SK-N-MC (cell line): ENCODE measurements at regions not wholly inside any gene's neighbourhood (a gene's known extent, or its start where the extent isn't known, plus 50 kb on each side); places are given as distances from the start of the nearest gene placed in this dataset.

Experiments
- DNase-seq: peaks from one replicate; pipeline ENCODE4 v3.0.0-alpha.2; 2011; ENCODE audit warnings: low read depth, low spot score
- H3K27ac ChIP-seq: fragments of 200-600 bp; sonication (generic); 2 replicates; pipeline ENCODE4 v1.5.1; 2016; ENCODE audit warnings: mixed run types
- H3K36me3 ChIP-seq: fragments of 200-600 bp; sonication (generic); 2 replicates; pipeline ENCODE4 v1.6.1; 2017; ENCODE audit warnings: antibody characterized with exemption, low read length, mixed read lengths; ENCODE audit not compliant: insufficient read depth
- H3K4me3 ChIP-seq: fragments of 200-600 bp; sonication (generic); 2 replicates; pipeline ENCODE4 v1.5.1; 2016
- H3K9ac ChIP-seq: fragments of 200-600 bp; sonication (generic); 2 replicates; pipeline ENCODE4 v1.8.0; 2017; ENCODE audit warnings: mixed run types, mixed read lengths; ENCODE audit not compliant: insufficient read length
- H3K9me3 ChIP-seq: fragments of 200-600 bp; sonication (generic); 2 replicates; pipeline ENCODE4 v1.6.1; 2017; ENCODE audit warnings: low read depth, mild to moderate bottlenecking, antibody characterized with exemption, low read length, moderate library complexity, mixed read lengths
- EZH2 ChIP-seq: fragments of 200-600 bp; sonication (generic); IDR thresholded peaks from one replicate; pipeline ENCODE4 v1.6.1; 2017; ENCODE audit warnings: antibody characterized with exemption
- FOXP2 ChIP-seq: optimal IDR thresholded peaks from 2 replicates; pipeline ENCODE3; 2011; ENCODE audit warnings: mild to moderate bottlenecking, moderate library complexity; ENCODE audit not compliant: insufficient read depth; ENCODE audit errors: extremely low read length, control extremely low read depth
- POLR2AphosphoS5 ChIP-seq: IDR thresholded peaks from 2 replicates; pipeline ENCODE4 v1.6.1; 2012; ENCODE audit warnings: mild to moderate bottlenecking, low read depth, low read length, borderline replicate concordance

DNA sequence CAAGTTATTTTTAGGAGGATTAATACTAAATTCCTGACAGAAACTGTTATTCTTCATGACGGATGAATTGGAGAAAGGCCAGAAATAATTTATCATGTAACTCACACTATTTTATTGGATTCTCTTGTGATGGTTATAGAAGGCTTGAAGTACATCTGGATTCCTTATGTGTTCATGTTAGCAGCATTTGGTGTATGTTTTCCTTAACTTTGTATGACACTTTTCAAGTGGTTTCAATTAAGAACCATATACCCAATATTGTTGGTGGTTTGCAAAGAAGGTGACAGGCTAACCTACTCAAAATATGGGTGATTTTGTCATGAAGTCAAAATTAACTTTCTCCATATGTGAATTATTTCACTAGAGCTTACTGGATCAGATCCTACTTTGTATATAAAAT lies 532.2 kb upstream of the CNTNAP2 start:
- Histone ChIP-seq H3K27ac (no peak overlapping the region), H3K36me3 (no peaks in the 10 kb centered on the region), H3K4me3 (no peak overlapping the region), H3K9ac (no peak overlapping the region), H3K9me3 (no peaks in the 10 kb centered on the region)
- TF ChIP-seq POLR2AphosphoS5, result no peak
- no peak for TF ChIP-seq EZH2
- TF ChIP-seq FOXP2, result no peak
- no peak for DNase-seq

GRCh38 chr7:145582742-145583303 lies 533.8 kb upstream of the CNTNAP2 start:
- Histone ChIP-seq H3K27ac (no peak overlapping the region), H3K4me3 (no peak overlapping the region), H3K9me3 (no peaks in the 10 kb centered on the region), H3K9ac (no peak overlapping the region), H3K36me3 (no peaks in the 10 kb centered on the region)
- DNase-seq, result no peak
- TF ChIP-seq EZH2, result no peak
- no peak for TF ChIP-seq POLR2AphosphoS5
- no peak for TF ChIP-seq FOXP2

GRCh38 chr7:145557805-145558204 lies 558.8 kb upstream of the CNTNAP2 start:
- no peak for DNase-seq
- H3K27ac ChIP-seq, result no peak overlapping the region
- TF ChIP-seq FOXP2 (no peak), EZH2 (no peak), POLR2AphosphoS5 (no peak)
- H3K9me3 ChIP-seq, result no peaks in the 10 kb centered on the region
- H3K36me3 ChIP-seq, result no peaks in the 10 kb centered on the region
- H3K9ac ChIP-seq, result no peak overlapping the region
- H3K4me3 ChIP-seq, result no peak overlapping the region

GRCh38 chr7:145543242-145543641 lies 573.4 kb upstream of the CNTNAP2 start:
- no peaks in the 10 kb centered on the region for H3K36me3 ChIP-seq
- DNase-seq, result no peak

GRCh38 chr7:145539910-145540309 lies 576.7 kb upstream of the CNTNAP2 start:
- no peak for DNase-seq
- Histone ChIP-seq H3K9ac (no peak overlapping the region), H3K36me3 (no peaks in the 10 kb centered on the region), H3K27ac (no peak overlapping the region), H3K4me3 (no peak overlapping the region), H3K9me3 (no peaks in the 10 kb centered on the region; the same call in 1 of the 2 replicates)
- no peak for TF ChIP-seq EZH2
- no peak for TF ChIP-seq FOXP2
- TF ChIP-seq POLR2AphosphoS5, result no peak

More at GRCh38 chr7:145543242-145543641, 573.4 kb upstream of the CNTNAP2 start:
- Histone ChIP-seq H3K27ac (no peak overlapping the region), H3K9me3 (no peaks in the 10 kb centered on the region), H3K9ac (no peak overlapping the region), H3K4me3 (no peak overlapping the region)
- no peak for TF ChIP-seq EZH2
- no peak for TF ChIP-seq POLR2AphosphoS5
- TF ChIP-seq FOXP2, result no peak

DNA sequence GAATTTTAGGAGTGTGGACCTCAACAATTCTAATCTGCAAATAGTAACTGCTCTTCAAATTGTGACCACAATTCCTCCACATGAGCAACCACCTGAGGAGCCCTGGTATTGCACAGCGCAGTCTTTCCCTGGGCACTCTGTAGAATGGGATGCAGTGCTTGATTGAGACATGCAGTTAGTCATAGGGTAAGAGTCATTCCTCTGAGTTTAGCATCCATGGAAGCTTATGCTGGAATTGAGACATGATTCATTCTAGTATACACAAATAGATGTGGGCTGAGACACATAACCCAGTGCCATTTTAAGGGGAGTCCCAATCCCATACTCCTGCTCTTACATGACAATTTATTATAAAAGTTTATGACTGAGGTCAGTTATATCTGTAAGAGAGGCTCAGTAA lies 582.3 kb upstream of the CNTNAP2 start:
- Histone ChIP-seq H3K27ac (no peak overlapping the region), H3K4me3 (no peak overlapping the region), H3K36me3 (no peaks in the 10 kb centered on the region), H3K9me3 (no peaks in the 10 kb centered on the region; the same call in 1 of the 2 replicates), H3K9ac (no peak overlapping the region)
- no peak for DNase-seq
- TF ChIP-seq EZH2 (no peak), FOXP2 (no peak), POLR2AphosphoS5 (no peak)

GRCh38 chr7:145520284-145520683 lies 596.3 kb upstream of the CNTNAP2 start:
- DNase-seq, result no peak
- TF ChIP-seq FOXP2 (no peak), POLR2AphosphoS5 (no peak)
- H3K36me3 ChIP-seq, result no peaks in the 10 kb centered on the region
- no peaks in the 10 kb centered on the region for H3K9me3 ChIP-seq
- no peak overlapping the region for H3K9ac ChIP-seq
- no peak overlapping the region for H3K27ac ChIP-seq
- no peak overlapping the region for H3K4me3 ChIP-seq

DNA sequence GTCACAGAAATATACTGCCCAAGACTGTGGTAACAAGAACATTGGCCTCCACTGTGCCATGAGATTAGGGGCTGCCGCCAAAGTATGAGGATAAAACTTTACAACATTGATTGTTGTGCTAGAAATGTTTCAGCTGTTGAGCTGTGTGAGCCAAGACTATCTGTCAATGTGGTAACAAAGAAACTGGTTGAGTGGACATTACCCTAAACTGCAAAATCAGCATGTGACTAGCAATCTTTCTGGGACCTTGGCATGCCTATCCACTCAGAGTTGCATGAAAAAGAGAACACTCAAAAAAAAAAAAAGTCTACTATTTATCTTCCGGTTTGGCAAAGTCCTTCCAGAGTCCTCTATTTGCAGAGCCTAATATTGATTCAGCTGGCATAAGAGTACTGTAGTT lies 605.6 kb upstream of the CNTNAP2 start:
- Histone ChIP-seq H3K9ac (no peak overlapping the region), H3K36me3 (no peaks in the 10 kb centered on the region), H3K27ac (no peak overlapping the region), H3K4me3 (no peak overlapping the region), H3K9me3 (no peaks in the 10 kb centered on the region)
- TF ChIP-seq EZH2 (no peak), FOXP2 (no peak), POLR2AphosphoS5 (no peak)
- DNase-seq, result no peak

DNA sequence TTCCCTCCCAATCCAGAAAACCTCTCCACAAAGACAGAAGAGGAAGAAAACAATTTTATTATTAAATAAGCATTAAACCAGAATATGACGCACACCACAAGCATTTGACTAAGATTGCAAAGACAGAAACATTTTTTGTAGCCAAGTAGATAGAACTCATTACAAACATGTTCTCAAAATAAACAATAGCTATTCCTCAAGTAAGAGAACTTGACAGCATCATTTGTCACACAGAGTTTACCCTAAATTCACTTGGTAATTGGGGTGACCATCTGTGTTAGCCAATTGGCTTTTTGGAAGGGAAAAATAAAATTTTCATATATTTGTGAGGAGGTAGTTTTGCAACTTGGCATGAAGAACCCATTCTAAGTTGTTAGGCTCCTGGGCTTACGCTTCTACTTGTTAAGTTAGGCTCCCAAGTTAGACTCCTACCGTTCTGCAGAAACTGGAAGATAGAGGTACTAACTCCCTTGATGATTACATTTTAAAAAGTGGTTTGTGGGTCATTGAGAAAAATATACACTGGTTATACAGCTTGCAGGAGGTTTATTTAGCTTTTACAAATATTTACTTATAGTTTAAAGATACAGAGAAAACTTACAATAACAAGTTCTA lies 618.6 kb upstream of the CNTNAP2 start:
- H3K36me3 ChIP-seq, result no peaks in the 10 kb centered on the region
- H3K9me3 ChIP-seq, result no peaks in the 10 kb centered on the region
- H3K4me3 ChIP-seq, result no peak overlapping the region
- TF ChIP-seq EZH2 (no peak), POLR2AphosphoS5 (no peak), FOXP2 (no peak)
- DNase-seq, result no peak
- H3K27ac ChIP-seq, result no peak overlapping the region
- H3K9ac ChIP-seq, result no peak overlapping the region
